ENCODE measurements at regions not wholly inside any gene's neighbourhood (a gene's known extent, or its start where the extent isn't known, plus 50 kb on each side); places are given as distances from the start of the nearest gene placed in this dataset.

DNA sequence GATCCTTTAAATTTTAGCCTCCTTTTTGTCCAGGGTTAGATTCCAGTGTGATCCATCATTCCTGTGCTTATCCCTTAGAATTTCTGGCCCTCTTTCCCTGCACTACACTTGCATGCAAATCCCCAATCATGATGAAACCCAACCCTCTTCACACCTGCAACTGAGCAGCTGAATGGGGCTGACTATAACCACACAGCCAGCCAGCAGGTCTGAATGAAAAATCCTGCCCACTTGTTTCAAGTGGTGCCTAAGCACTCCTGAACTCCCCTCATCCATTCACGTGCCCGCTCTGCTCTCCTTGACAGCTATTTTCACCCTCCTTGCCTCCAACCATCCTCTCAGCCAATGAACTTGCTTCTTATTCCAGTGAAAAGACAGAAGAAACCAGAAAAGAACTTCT is 80.5 kb upstream of the AFF3 start:
- in situ Hi-C loops (cut with MboI; ENCODE audit: low pct_unique_long_range_greater_than_20kb in 2 of 9, low sequenced_read_pairs in 9 of 9, unreplicated experiment in 9 of 9) = loop anchor here in 1 of 9 experiments (25.0 kb wide), 1 partner anchor 111 kb away; no protein-coding TSS in a partner anchor
- ATAC-seq (replicated peaks in 6 of 8) = no peak

DNA sequence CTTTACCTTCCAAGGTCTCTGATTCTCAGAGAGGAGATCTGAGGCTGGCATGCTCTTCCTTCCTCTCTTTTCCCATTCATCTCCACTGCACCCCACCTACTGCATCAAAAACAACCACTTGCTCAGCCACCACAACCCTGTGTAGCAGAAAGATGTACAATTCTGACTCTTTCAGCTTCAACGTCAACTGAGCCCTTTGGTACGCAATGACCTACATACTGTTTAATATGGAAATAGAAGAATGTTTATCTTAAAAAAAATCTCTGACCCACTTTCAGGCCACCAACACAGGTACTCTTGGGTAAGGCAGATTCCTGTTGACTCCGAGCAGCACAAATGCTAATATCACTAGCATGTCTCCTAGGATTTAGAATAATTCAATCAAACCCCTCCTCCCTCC is 76.2 kb upstream of the AFF3 start:
- in situ Hi-C loops (cut with MboI; ENCODE audit: low pct_unique_long_range_greater_than_20kb in 2 of 9, low sequenced_read_pairs in 9 of 9, unreplicated experiment in 9 of 9) = loop anchor here in 1 of 9 experiments (25.0 kb wide), 1 partner anchor 106 kb away; no protein-coding TSS in a partner anchor
- 74 to 100% (median 93%) methylated on average over 1 to 3 of the region's 3 CpGs; no CpG with 5 or more reads in 2 of the 10 experiments for WGBS, 10 experiments
- Histone ChIP-seq H3K4me1 (replicated peaks in 1 of 2) (peaks cover 0 to 5% of the 10 kb centered on the region in 2 donors), H3K27ac (no peak overlapping the region), H3K4me3 (no peak overlapping the region)
- ATAC-seq (replicated peaks in 6 of 8) = peak in 1 of 8 experiments; percentile 24

More for the DNA sequence above, 80.5 kb upstream of the AFF3 start:
- Histone ChIP-seq H3K4me3 (no peak overlapping the region), H3K4me1 (replicated peaks in 1 of 2) (peaks cover 0 to 5% of the 10 kb centered on the region in 2 donors), H3K27ac (no peak overlapping the region)
- 35 to 93% (median 86%) methylated on average over 2 of the region's 2 CpGs; no CpG with 5 or more reads in 3 of the 10 experiments for WGBS, 10 experiments

DNA sequence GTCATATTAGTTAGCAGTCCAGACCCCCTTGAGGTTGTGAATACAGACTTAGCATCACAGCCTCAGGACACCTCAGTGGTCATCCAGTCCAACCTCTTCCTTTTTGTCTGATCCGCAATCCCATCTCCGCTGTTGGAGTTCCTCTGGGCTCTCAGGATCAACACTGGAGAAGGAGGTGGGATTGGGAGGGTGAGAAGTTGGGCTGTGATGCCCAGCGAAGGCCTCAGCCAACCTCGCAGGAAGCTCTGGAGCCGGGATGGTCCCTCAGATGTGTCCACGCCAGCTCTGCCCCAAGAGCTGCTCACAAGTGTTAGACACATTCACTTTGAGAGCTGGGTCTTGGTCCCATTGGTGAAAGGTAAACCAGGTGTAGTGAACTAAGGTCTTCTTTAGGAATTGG is 74.9 kb upstream of the AFF3 start:
- no peak overlapping the region for H3K4me3 ChIP-seq
- H3K4me1 ChIP-seq (replicated peaks in 1 of 2) = peaks cover 0 to 5% of the 10 kb centered on the region in 2 donors
- no peak overlapping the region for H3K27ac ChIP-seq
- in situ Hi-C loops (cut with MboI; ENCODE audit: low pct_unique_long_range_greater_than_20kb in 2 of 9, low sequenced_read_pairs in 9 of 9, unreplicated experiment in 9 of 9) = loop anchor here in 1 of 9 experiments (25.0 kb wide), 1 partner anchor 105 kb away; no protein-coding TSS in a partner anchor
- ATAC-seq (replicated peaks in 6 of 8) = no peak
- WGBS, 10 experiments = 71 to 100% (median 92%) methylated on average over 1 to 4 of the region's 6 CpGs; no CpG with 5 or more reads in 7 of the 10 experiments

DNA sequence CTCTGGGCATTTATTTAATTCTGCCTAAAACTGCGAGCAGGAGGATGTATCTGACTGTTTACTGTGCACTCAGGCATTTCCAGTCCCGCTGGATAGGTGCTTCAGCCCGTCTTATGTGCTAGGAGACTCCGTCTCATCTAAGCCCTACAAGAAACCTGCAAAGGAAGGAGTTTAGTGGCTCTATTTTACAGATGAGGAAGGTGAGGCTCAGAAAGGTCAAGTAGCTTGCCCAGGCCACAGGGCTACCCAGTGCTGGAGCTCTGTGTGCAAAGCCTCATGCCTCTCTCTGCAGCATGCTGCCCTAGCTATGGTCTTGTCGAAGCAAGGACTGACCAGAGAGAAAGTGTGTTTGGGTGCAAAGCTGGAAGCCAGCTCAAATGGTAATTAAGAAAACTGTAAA is 73.6 kb upstream of the AFF3 start:
- H3K4me3 ChIP-seq = no peak overlapping the region
- H3K4me1 ChIP-seq (replicated peaks in 1 of 2) = peaks cover 0 to 5% of the 10 kb centered on the region in 2 donors
- ATAC-seq (replicated peaks in 6 of 8) = no peak
- no peak overlapping the region for H3K27ac ChIP-seq
- WGBS, 10 experiments = 30 to 96% (median 80%) methylated on average over 1 to 5 of the region's 5 CpGs; no CpG with 5 or more reads in 3 of the 10 experiments
- in situ Hi-C loops (cut with MboI; ENCODE audit: low pct_unique_long_range_greater_than_20kb in 2 of 9, low sequenced_read_pairs in 9 of 9, unreplicated experiment in 9 of 9) = loop anchor here in 1 of 9 experiments (25.0 kb wide), 1 partner anchor 104 kb away; no protein-coding TSS in a partner anchor

DNA sequence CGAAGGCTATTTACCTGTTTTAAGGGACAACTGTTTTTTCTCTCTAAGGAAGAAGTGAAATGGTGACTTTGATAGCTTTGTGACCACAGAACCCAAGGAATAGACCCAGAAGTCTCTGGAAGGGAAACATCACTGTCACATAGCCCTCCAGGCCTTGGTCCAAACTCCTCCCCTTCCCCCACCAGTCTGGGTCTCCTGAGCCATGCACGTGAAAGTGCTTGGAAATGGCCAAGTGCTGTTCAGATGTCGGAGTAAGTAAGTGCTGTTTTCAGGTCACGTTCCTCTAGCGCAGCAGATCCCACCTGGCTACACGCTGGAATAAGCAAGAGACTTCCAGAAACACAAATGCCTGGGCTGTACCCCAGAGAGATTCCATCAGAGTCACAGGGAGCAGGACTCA is 73.0 kb upstream of the AFF3 start:
- 43 to 100% (median 96%) methylated on average over 1 to 6 of the region's 6 CpGs; no CpG with 5 or more reads in 2 of the 10 experiments for WGBS, 10 experiments
- H3K4me3 ChIP-seq = no peak overlapping the region
- no peak overlapping the region for H3K27ac ChIP-seq
- peaks cover 0 to 5% of the 10 kb centered on the region in 2 donors for H3K4me1 ChIP-seq (replicated peaks in 1 of 2)
- in situ Hi-C loops (cut with MboI; ENCODE audit: low pct_unique_long_range_greater_than_20kb in 2 of 9, low sequenced_read_pairs in 9 of 9, unreplicated experiment in 9 of 9) = loop anchor here in 1 of 9 experiments (25.0 kb wide), 1 partner anchor 103 kb away; no protein-coding TSS in a partner anchor
- ATAC-seq (replicated peaks in 6 of 8) = no peak

- in situ Hi-C loops (cut with MboI; ENCODE audit: low pct_unique_long_range_greater_than_20kb in 2 of 9, low sequenced_read_pairs in 9 of 9, unreplicated experiment in 9 of 9) = loop anchor here in 1 of 9 experiments (25.0 kb wide), 1 partner anchor 102 kb away; no protein-coding TSS in a partner anchor
- H3K4me3 ChIP-seq = no peak overlapping the region
- WGBS, 10 experiments = 6 to 90% (median 81%) methylated on average over 1 to 6 of the region's 9 CpGs; no CpG with 5 or more reads in 2 of the 10 experiments
- ATAC-seq (replicated peaks in 6 of 8) = no peak
- H3K27ac ChIP-seq = no peak overlapping the region
- H3K4me1 ChIP-seq (replicated peaks in 1 of 2) = peaks cover 0 to 5% of the 10 kb centered on the region in 2 donors
Measured at GRCh38 chr2:100214265-100214971, 72.0 kb upstream of the AFF3 start.

DNA sequence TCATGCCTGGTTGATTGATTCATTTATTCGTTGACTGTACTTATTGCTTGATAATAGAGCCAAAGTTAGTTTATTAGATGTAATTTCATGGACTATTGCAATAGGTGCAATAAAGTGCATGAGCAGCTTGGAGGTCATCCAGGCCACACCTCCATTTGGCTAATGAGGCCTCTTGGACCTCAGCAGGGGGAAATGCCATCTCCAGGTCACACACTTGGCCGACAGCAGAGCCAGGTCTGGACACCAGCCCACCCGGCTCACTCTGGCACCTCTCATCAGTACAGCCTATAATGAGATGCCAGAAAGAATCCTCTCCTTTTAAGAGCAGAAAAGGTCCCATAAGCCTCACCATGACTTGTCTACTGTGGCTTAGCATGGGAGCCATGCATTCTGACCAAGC is 71.2 kb upstream of the AFF3 start:
- 57 to 100% (median 74%) methylated on average over 1 to 3 of the region's 3 CpGs; no CpG with 5 or more reads in 5 of the 10 experiments for WGBS, 10 experiments
- no peak overlapping the region for H3K27ac ChIP-seq
- H3K4me1 ChIP-seq (replicated peaks in 1 of 2) = peaks cover 0 to 1% of the 10 kb centered on the region in 2 donors
- ATAC-seq (replicated peaks in 6 of 8) = no peak
- H3K4me3 ChIP-seq = no peak overlapping the region
- in situ Hi-C loops (cut with MboI; ENCODE audit: low pct_unique_long_range_greater_than_20kb in 2 of 9, low sequenced_read_pairs in 9 of 9, unreplicated experiment in 9 of 9) = loop anchor here in 1 of 9 experiments (25.0 kb wide), 1 partner anchor 101 kb away; no protein-coding TSS in a partner anchor

DNA sequence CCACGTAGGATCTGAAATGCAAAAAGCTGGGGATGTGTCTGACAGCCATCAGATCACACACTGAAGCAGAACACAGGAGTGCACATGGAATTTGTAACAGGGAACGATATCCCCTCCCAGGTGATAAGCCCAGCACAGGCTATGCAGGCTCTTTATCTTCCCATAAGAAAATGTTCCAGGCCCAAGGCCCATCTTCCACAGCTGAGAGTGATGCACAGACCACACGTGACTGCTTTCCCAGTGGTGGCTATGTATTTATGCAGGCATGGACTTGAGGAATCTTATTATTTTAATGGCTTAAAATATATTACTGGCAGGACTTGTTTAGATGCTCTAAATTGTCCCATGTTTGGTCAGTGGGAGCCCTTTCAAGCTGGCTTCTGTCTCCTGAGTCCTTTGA is 70.5 kb upstream of the AFF3 start:
- peak in 2 of 8 experiments; percentile 16 to 53 for ATAC-seq (replicated peaks in 6 of 8)
- in situ Hi-C loops (cut with MboI; ENCODE audit: low pct_unique_long_range_greater_than_20kb in 2 of 9, low sequenced_read_pairs in 9 of 9, unreplicated experiment in 9 of 9) = loop anchor here in 1 of 9 experiments (25.0 kb wide), 1 partner anchor 101 kb away; no protein-coding TSS in a partner anchor
- H3K4me1 ChIP-seq (replicated peaks in 1 of 2) = peaks cover 4 to 5% of the 10 kb centered on the region in 2 donors
- no peak overlapping the region for H3K27ac ChIP-seq
- no peak overlapping the region for H3K4me3 ChIP-seq
- 20 to 80% (median 69%) methylated on average over 1 to 3 of the region's 3 CpGs; no CpG with 5 or more reads in 7 of the 10 experiments for WGBS, 10 experiments

GRCh38 chr2:100211521-100211920 is 69.1 kb upstream of the AFF3 start:
- no peak overlapping the region for H3K4me3 ChIP-seq
- WGBS, 10 experiments = 50 to 100% (median 97%) methylated on average over 1 to 3 of the region's 3 CpGs; no CpG with 5 or more reads in 6 of the 10 experiments
- no peak for ATAC-seq (replicated peaks in 6 of 8)
- in situ Hi-C loops (cut with MboI; ENCODE audit: low pct_unique_long_range_greater_than_20kb in 2 of 9, low sequenced_read_pairs in 9 of 9, unreplicated experiment in 9 of 9) = loop anchor here in 1 of 9 experiments (25.0 kb wide), 1 partner anchor 99 kb away; no protein-coding TSS in a partner anchor
- peaks cover 5 to 18% of the 10 kb centered on the region in 2 donors for H3K4me1 ChIP-seq (replicated peaks in 1 of 2)
- H3K27ac ChIP-seq = no peak overlapping the region

- ATAC-seq (replicated peaks in 6 of 8) = peak in 6 of 8 experiments; percentile 21 to 88 (median 80)
- 9 to 86% (median 75%) methylated on average over 2 to 8 of the region's 13 CpGs for WGBS, 10 experiments
- in situ Hi-C loops (cut with MboI; ENCODE audit: low pct_unique_long_range_greater_than_20kb in 2 of 9, low sequenced_read_pairs in 9 of 9, unreplicated experiment in 9 of 9) = loop anchor here in 1 of 9 experiments (25.0 kb wide), 1 partner anchor 96 kb away; no protein-coding TSS in a partner anchor
- Histone ChIP-seq H3K27ac (no peak overlapping the region), H3K4me3 (no peak overlapping the region), H3K4me1 (replicated peaks in 1 of 2) (peaks cover 5 to 31% of the 10 kb centered on the region in 2 donors)
Measured at GRCh38 chr2:100208141-100208770, 65.9 kb upstream of the AFF3 start.

GRCh38 chr2:100207411-100207885 is 65.1 kb upstream of the AFF3 start:
- WGBS, 10 experiments = 20 to 100% (median 67%) methylated on average over 1 to 4 of the region's 6 CpGs; no CpG with 5 or more reads in 4 of the 10 experiments
- peak in 5 of 8 experiments; percentile 23 to 58 (median 47) for ATAC-seq (replicated peaks in 6 of 8)
- in situ Hi-C loops (cut with MboI; ENCODE audit: low pct_unique_long_range_greater_than_20kb in 2 of 9, low sequenced_read_pairs in 9 of 9, unreplicated experiment in 9 of 9) = loop anchor here in 1 of 9 experiments (25.0 kb wide), 1 partner anchor 95 kb away; no protein-coding TSS in a partner anchor

DNA sequence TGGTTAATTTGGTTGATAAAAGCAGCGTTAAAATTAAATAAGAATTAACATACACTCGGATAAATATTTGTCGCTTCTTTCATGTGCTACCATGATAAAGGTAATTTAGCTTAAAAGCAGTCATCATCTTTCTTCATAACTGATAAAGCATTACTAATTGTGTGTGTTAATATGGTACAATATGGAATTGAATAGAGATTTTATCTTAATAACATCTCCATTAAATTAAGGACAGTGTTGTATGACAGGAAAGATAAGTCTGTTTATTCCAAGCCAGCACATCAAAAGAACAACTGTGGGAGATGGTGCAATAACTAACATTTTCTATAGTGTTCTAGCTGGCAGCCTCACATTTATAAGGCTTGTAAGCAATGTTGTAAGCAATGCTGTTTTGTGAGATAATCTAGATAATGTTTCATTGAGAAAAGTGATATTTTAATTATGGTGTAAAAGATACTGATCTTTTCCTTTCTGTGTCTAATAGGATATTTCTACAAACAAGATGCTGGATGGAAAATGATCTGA is 64.4 kb upstream of the AFF3 start:
- WGBS, 10 experiments = 70 to 100% (median 86%) methylated on average over 3 of the region's 3 CpGs; no CpG with 5 or more reads in 1 of the 10 experiments
- peaks cover 5 to 31% of the 10 kb centered on the region in 2 donors for H3K4me1 ChIP-seq (replicated peaks in 1 of 2)
- no peak for ATAC-seq (replicated peaks in 6 of 8)
- in situ Hi-C loops (cut with MboI; ENCODE audit: low pct_unique_long_range_greater_than_20kb in 2 of 9, low sequenced_read_pairs in 9 of 9, unreplicated experiment in 9 of 9) = loop anchor here in 1 of 9 experiments (25.0 kb wide), 1 partner anchor 94 kb away; no protein-coding TSS in a partner anchor
- no peak overlapping the region for H3K4me3 ChIP-seq
- H3K27ac ChIP-seq = no peak overlapping the region

More at GRCh38 chr2:100207411-100207885, 65.1 kb upstream of the AFF3 start:
- H3K4me3 ChIP-seq = no peak overlapping the region
- H3K4me1 ChIP-seq (replicated peaks in 1 of 2) = peaks cover 5 to 31% of the 10 kb centered on the region in 2 donors
- H3K27ac ChIP-seq = no peak overlapping the region
